ENCODE measurements at regions not wholly inside any gene's neighbourhood (a gene's known extent, or its start where the extent isn't known, plus 50 kb on each side); places are given as distances from the start of the nearest gene placed in this dataset.

GRCh38 chr12:25424211-25424731 is 128.8 kb downstream of the LMNTD1 start:
- Mint-ChIP-seq H3K9me3 (no peaks in the 10 kb centered on the region), H3K36me3 (ENCODE audit: low read depth) (no peaks in the 10 kb centered on the region), H3K4me1 (no peaks in the 10 kb centered on the region), H3K27ac (ENCODE audit: unreplicated experiment) (no peak overlapping the region), H3K27me3 (ENCODE audit: low read depth) (no peaks in the 10 kb centered on the region), H3K4me3 (no peak overlapping the region)
- no peak for DNase-seq (ENCODE audit: low read depth, low spot score)
- no peak for TF ChIP-seq CTCF (conservative IDR thresholded peaks at IDR 0.05)

GRCh38 chr12:25423355-25424050 is 129.6 kb downstream of the LMNTD1 start:
- H3K4me1 Mint-ChIP-seq, result no peaks in the 10 kb centered on the region
- H3K27ac Mint-ChIP-seq (ENCODE audit: unreplicated experiment), result no peak overlapping the region
- H3K36me3 Mint-ChIP-seq (ENCODE audit: low read depth), result no peaks in the 10 kb centered on the region
- DNase-seq (ENCODE audit: low read depth, low spot score), result no peak
- no peaks in the 10 kb centered on the region for H3K9me3 Mint-ChIP-seq
- H3K27me3 Mint-ChIP-seq (ENCODE audit: low read depth), result no peaks in the 10 kb centered on the region
- no peak for TF ChIP-seq CTCF (conservative IDR thresholded peaks at IDR 0.05)
- H3K4me3 Mint-ChIP-seq, result no peak overlapping the region

GRCh38 chr12:25422241-25422640 is 130.8 kb downstream of the LMNTD1 start:
- Mint-ChIP-seq H3K27ac (ENCODE audit: unreplicated experiment) (no peak overlapping the region), H3K27me3 (ENCODE audit: low read depth) (no peaks in the 10 kb centered on the region), H3K36me3 (ENCODE audit: low read depth) (no peaks in the 10 kb centered on the region), H3K4me1 (no peaks in the 10 kb centered on the region), H3K9me3 (no peaks in the 10 kb centered on the region), H3K4me3 (no peak overlapping the region)
- TF ChIP-seq CTCF (conservative IDR thresholded peaks at IDR 0.05), result no peak
- DNase-seq (ENCODE audit: low read depth, low spot score), result no peak

GRCh38 chr12:25421651-25422167 is 131.4 kb downstream of the LMNTD1 start:
- no peaks in the 10 kb centered on the region for H3K36me3 Mint-ChIP-seq (ENCODE audit: low read depth)
- no peaks in the 10 kb centered on the region for H3K4me1 Mint-ChIP-seq
- H3K27ac Mint-ChIP-seq (ENCODE audit: unreplicated experiment), result no peak overlapping the region
- no peak for DNase-seq (ENCODE audit: low read depth, low spot score)
- no peak overlapping the region for H3K4me3 Mint-ChIP-seq
- TF ChIP-seq CTCF (conservative IDR thresholded peaks at IDR 0.05), result no peak
- no peaks in the 10 kb centered on the region for H3K27me3 Mint-ChIP-seq (ENCODE audit: low read depth)
- no peaks in the 10 kb centered on the region for H3K9me3 Mint-ChIP-seq

GRCh38 chr12:25420116-25420515 is 133.0 kb downstream of the LMNTD1 start:
- Mint-ChIP-seq H3K4me3 (no peak overlapping the region), H3K27me3 (ENCODE audit: low read depth) (no peaks in the 10 kb centered on the region), H3K4me1 (no peaks in the 10 kb centered on the region), H3K27ac (ENCODE audit: unreplicated experiment) (no peak overlapping the region), H3K9me3 (peaks cover 2% of the 10 kb centered on the region), H3K36me3 (ENCODE audit: low read depth) (no peaks in the 10 kb centered on the region)
- no peak for DNase-seq (ENCODE audit: low read depth, low spot score)
- no peak for TF ChIP-seq CTCF (conservative IDR thresholded peaks at IDR 0.05)

Measured in neural crest cell (in vitro differentiated cells).